Endothelial cell (in vitro differentiated cells): ENCODE measurements at regions not wholly inside any gene's neighbourhood (a gene's known extent, or its start where the extent isn't known, plus 50 kb on each side); places are given as distances from the start of the nearest gene placed in this dataset.
A peak's percentile ranks its signal among the peaks of the same experiment; 100 is the strongest.

ENCODE experiments used
- DNase-seq: peaks from one replicate; pipeline ENCODE4 v3.0.0; 2021; ENCODE audit warnings: low spot score
- H3K27ac Mint-ChIP-seq: one replicate; pipeline ENCODE4 v1.8.0; 2021; ENCODE audit warnings: mixed read lengths, inconsistent platforms; ENCODE audit not compliant: unreplicated experiment
- H3K27me3 Mint-ChIP-seq: one replicate; pipeline ENCODE4 v1.8.0; 2021; ENCODE audit warnings: mild to moderate bottlenecking, moderate library complexity, mixed read lengths, inconsistent platforms; ENCODE audit not compliant: unreplicated experiment
- H3K36me3 Mint-ChIP-seq: one replicate; pipeline ENCODE4 v1.8.0; 2021; ENCODE audit warnings: mild to moderate bottlenecking, low read depth, mixed read lengths, inconsistent platforms; ENCODE audit not compliant: unreplicated experiment
- H3K4me1 Mint-ChIP-seq: one replicate; pipeline ENCODE4 v1.8.0; 2021; ENCODE audit warnings: mild to moderate bottlenecking, mixed read lengths, inconsistent platforms; ENCODE audit not compliant: unreplicated experiment
- H3K4me3 Mint-ChIP-seq: one replicate; pipeline ENCODE4 v1.8.0; 2021; ENCODE audit warnings: mild to moderate bottlenecking, mixed read lengths, inconsistent platforms; ENCODE audit not compliant: unreplicated experiment
- H3K9me3 Mint-ChIP-seq: one replicate; pipeline ENCODE4 v1.8.0; 2021; ENCODE audit warnings: mixed read lengths, inconsistent platforms; ENCODE audit not compliant: unreplicated experiment
- TF ChIP-seq, protein P1 (sequence below): fragments of 200-600 bp; sonication (generic); IDR thresholded peaks from one replicate; pipeline ENCODE4 v1.5.0; 2021; ENCODE audit warnings: antibody characterized with exemption; ENCODE audit not compliant: unreplicated experiment

GRCh38 chr3:150306083-150306482 lies 102.0 kb upstream of the TSC22D2 start:
- DNase-seq, result no peak
- TF ChIP-seq, protein P1, sequence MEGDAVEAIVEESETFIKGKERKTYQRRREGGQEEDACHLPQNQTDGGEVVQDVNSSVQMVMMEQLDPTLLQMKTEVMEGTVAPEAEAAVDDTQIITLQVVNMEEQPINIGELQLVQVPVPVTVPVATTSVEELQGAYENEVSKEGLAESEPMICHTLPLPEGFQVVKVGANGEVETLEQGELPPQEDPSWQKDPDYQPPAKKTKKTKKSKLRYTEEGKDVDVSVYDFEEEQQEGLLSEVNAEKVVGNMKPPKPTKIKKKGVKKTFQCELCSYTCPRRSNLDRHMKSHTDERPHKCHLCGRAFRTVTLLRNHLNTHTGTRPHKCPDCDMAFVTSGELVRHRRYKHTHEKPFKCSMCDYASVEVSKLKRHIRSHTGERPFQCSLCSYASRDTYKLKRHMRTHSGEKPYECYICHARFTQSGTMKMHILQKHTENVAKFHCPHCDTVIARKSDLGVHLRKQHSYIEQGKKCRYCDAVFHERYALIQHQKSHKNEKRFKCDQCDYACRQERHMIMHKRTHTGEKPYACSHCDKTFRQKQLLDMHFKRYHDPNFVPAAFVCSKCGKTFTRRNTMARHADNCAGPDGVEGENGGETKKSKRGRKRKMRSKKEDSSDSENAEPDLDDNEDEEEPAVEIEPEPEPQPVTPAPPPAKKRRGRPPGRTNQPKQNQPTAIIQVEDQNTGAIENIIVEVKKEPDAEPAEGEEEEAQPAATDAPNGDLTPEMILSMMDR, result no peak
- Mint-ChIP-seq H3K36me3 (no peaks in the 10 kb centered on the region), H3K4me1 (peaks cover 3% of the 10 kb centered on the region), H3K4me3 (no peak overlapping the region), H3K27me3 (peaks cover 2% of the 10 kb centered on the region), H3K9me3 (no peaks in the 10 kb centered on the region), H3K27ac (no peak overlapping the region)

- no peaks in the 10 kb centered on the region for H3K36me3 Mint-ChIP-seq
- H3K4me3 Mint-ChIP-seq, result no peak overlapping the region
- TF ChIP-seq, protein P1, result peak; percentile 40
- H3K4me1 Mint-ChIP-seq, result peaks cover 7% of the 10 kb centered on the region
- peaks cover 2% of the 10 kb centered on the region for H3K27me3 Mint-ChIP-seq
- H3K27ac Mint-ChIP-seq, result no peak overlapping the region
- no peaks in the 10 kb centered on the region for H3K9me3 Mint-ChIP-seq
- peak; percentile 11 for DNase-seq
Measured at GRCh38 chr3:150303768-150304167, 104.3 kb upstream of the TSC22D2 start.

DNA sequence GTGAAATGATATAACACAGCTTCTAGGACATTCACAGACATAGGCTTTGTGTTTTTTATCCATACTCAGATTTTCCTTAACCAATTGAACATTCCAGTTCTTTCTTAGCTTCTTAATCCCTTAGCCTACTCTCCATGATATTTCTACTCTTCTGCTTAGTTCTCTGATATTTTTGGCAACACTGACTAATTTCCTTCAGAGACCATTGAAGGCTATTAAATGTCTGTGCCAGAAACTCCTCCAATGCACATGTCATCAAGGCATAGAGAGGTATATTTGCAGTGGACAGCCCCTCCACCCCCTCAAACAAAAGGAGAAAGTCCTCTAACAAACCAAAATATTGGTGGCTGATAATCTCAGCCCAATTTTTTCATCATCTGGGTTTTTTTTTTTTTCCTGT lies 105.9 kb upstream of the TSC22D2 start:
- DNase-seq, result no peak
- Mint-ChIP-seq H3K27me3 (peaks cover 2% of the 10 kb centered on the region), H3K4me3 (no peak overlapping the region), H3K9me3 (no peaks in the 10 kb centered on the region), H3K27ac (no peak overlapping the region), H3K36me3 (no peaks in the 10 kb centered on the region), H3K4me1 (peaks cover 7% of the 10 kb centered on the region)
- TF ChIP-seq, protein P1, result no peak

DNA sequence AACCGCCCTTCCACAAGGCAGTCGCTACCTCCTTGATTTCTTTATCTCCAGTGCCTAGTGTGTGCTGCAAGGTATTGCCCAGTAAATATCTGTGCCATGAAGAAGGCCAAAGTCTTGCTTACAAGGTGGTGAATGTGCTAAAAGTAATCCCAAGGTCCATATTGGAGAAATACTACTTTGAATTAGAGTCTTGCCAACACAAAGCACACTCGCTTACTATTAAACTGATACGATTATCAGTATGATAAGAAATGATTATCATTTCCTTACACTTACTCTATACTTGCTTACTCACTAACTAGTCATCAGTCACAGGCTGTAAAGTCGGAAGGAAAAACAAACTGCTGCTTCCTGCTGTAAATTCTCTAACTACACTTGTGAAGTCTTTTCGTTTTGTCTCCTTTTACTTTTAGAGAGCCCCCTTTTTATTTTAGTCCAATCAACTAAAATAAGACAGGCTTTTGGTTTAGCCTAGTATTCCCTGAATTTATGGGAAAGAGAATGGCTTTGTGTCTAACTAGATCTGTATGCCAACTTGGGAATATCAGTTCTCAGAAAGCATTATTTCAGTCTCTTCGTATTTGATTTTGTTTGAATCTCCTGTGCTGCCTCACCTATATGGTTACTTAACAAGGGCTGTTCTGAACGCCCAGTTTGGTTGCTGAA lies 107.1 kb upstream of the TSC22D2 start:
- peaks cover 2% of the 10 kb centered on the region for H3K27me3 Mint-ChIP-seq
- no peak overlapping the region for H3K4me3 Mint-ChIP-seq
- no peaks in the 10 kb centered on the region for H3K9me3 Mint-ChIP-seq
- peaks cover 11% of the 10 kb centered on the region for H3K4me1 Mint-ChIP-seq
- TF ChIP-seq, protein P1, result no peak
- no peak overlapping the region for H3K27ac Mint-ChIP-seq
- no peak for DNase-seq
- H3K36me3 Mint-ChIP-seq, result no peaks in the 10 kb centered on the region

DNA sequence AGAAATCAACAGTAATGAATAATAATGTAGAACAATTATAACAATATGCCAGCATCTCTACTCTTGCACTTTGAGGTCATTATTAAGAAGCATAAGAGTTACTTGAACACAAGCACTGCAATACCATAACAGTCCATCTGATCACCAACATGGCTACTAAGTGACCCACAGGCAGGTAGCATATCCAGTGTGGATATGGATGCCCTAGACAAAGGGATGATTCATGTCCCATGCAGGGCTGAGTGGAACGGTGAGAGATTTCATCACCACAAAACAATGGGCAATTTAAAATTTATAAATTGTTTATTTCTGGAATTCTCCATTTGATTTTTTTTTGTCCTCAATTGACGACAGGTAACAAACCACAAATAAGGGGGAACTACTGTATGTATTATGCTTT lies 107.7 kb upstream of the TSC22D2 start:
- H3K4me3 Mint-ChIP-seq, result no peak overlapping the region
- TF ChIP-seq, protein P1, result no peak
- no peak for DNase-seq
- no peak overlapping the region for H3K27ac Mint-ChIP-seq
- H3K36me3 Mint-ChIP-seq, result no peaks in the 10 kb centered on the region
- no peaks in the 10 kb centered on the region for H3K9me3 Mint-ChIP-seq
- peaks cover 2% of the 10 kb centered on the region for H3K27me3 Mint-ChIP-seq
- H3K4me1 Mint-ChIP-seq, result peaks cover 11% of the 10 kb centered on the region
